IMR-90 (cell line): ENCODE measurements at regions not wholly inside any gene's neighbourhood (a gene's known extent, or its start where the extent isn't known, plus 50 kb on each side); places are given as distances from the start of the nearest gene placed in this dataset.

Experiments
- ATAC-seq: fragments of 200-7000 bp; cut with Tn5 transposase; 2 replicates; pipeline ENCODE4 v1.9.1; 2020; ENCODE audit warnings: low read depth, mild to moderate bottlenecking, moderate library complexity
- BruUV-seq: library from RNA; stranded (reverse); fragments of 400-500 nt; replicated peaks from 2 replicates; lab custom pipeline; 2021; lab: Mats Ljungman, UMichigan
- CTCF ChIA-PET: fragments of 300-600 bp; formaldehyde crosslinking; extraction: SDS; loops from one replicate; lab custom pipeline; 2021; ENCODE audit warnings: antibody characterized with exemption; lab: Yijun Ruan, JAX
- POLR2A ChIA-PET: fragments of 300-600 bp; sonication (Branson Sonifier 250); formaldehyde crosslinking; loops from one replicate; lab custom pipeline; 2022; ENCODE audit warnings: antibody characterized with exemption; ENCODE audit not compliant: unreplicated experiment; lab: Charles Lee
- DNase-seq: peaks from one replicate; pipeline ENCODE4 v3.0.0; 2013
- H2AFZ ChIP-seq: replicated peaks from 2 replicates; pipeline ENCODE3; 2013; ENCODE audit warnings: low read length, mild to moderate bottlenecking; ENCODE audit not compliant: poor library complexity
- H2AK5ac ChIP-seq: 2 replicates; pipeline ENCODE4 v1.6.1; 2013; ENCODE audit warnings: low read depth, low read length, inconsistent platforms
- H2AK9ac ChIP-seq: replicated peaks from 2 replicates; pipeline ENCODE3; 2013; ENCODE audit warnings: mild to moderate bottlenecking, low read depth, low read length, moderate library complexity; ENCODE audit not compliant: poor library complexity
- H2BK120ac ChIP-seq: 2 replicates; pipeline ENCODE4 v1.6.1; 2013; ENCODE audit warnings: low read depth, low read length, inconsistent platforms
- H2BK15ac ChIP-seq: 3 replicates; pipeline ENCODE4 v1.6.1; 2013; ENCODE audit warnings: low read depth, low read length, inconsistent platforms
- H2BK20ac ChIP-seq: 2 replicates; pipeline ENCODE4 v1.6.1; 2013; ENCODE audit warnings: low read depth, mild to moderate bottlenecking, inconsistent platforms, low read length, moderate library complexity
- H2BK5ac ChIP-seq: 2 replicates; pipeline ENCODE4 v1.6.1; 2013; ENCODE audit warnings: mild to moderate bottlenecking, low read depth, low read length, inconsistent platforms; ENCODE audit not compliant: poor library complexity, severe bottlenecking
- H3K14ac ChIP-seq: replicated peaks from 2 replicates; pipeline ENCODE4 v1.6.1; 2013; ENCODE audit warnings: low read depth, low read length, inconsistent platforms
- H3K18ac ChIP-seq: 2 replicates; pipeline ENCODE4 v1.6.1; 2013; ENCODE audit warnings: low read depth, low read length, control low read depth
- H3K23ac ChIP-seq: 2 replicates; pipeline ENCODE4 v1.6.1; 2013; ENCODE audit warnings: low read depth, low read length, inconsistent platforms
- H3K27ac ChIP-seq: 2 replicates; pipeline ENCODE4 v1.5.1; 2013; ENCODE audit warnings: mild to moderate bottlenecking, control low read depth, low read length; ENCODE audit not compliant: insufficient read depth
- H3K27me3 ChIP-seq: 2 replicates; pipeline ENCODE4 v1.6.1; 2013; ENCODE audit warnings: low read length; ENCODE audit not compliant: control insufficient read depth, insufficient read depth
- H3K36me3 ChIP-seq: 2 replicates; pipeline ENCODE4 v1.6.1; 2013; ENCODE audit warnings: low read length, mixed read lengths; ENCODE audit not compliant: control insufficient read depth, insufficient read depth
- H3K4ac ChIP-seq: 2 replicates; pipeline ENCODE4 v1.6.1; 2013; ENCODE audit warnings: low read depth, low read length, inconsistent platforms
- H3K4me1 ChIP-seq: 2 replicates; pipeline ENCODE4 v1.6.1; 2013; ENCODE audit warnings: low read length, mixed read lengths; ENCODE audit not compliant: control insufficient read depth, insufficient read depth
- H3K4me2 ChIP-seq: 2 replicates; pipeline ENCODE4 v1.6.1; 2013; ENCODE audit warnings: low read depth, mild to moderate bottlenecking, control low read depth, low read length, moderate library complexity
- H3K4me3 ChIP-seq: 2 replicates; pipeline ENCODE4 v1.5.1; 2013; ENCODE audit warnings: low read depth, mild to moderate bottlenecking, control low read depth, low read length, moderate library complexity; ENCODE audit not compliant: insufficient read depth
- H3K56ac ChIP-seq: 2 replicates; pipeline ENCODE4 v1.6.1; 2013; ENCODE audit warnings: low read length, inconsistent platforms; ENCODE audit not compliant: insufficient read depth; ENCODE audit errors: extremely low read depth
- H3K79me1 ChIP-seq, 2 experiments: 2 replicates each; pipeline ENCODE4 v1.6.1; 2013; ENCODE audit warnings: low read length in 2 of 2, inconsistent platforms in 1 of 2, low read depth in 1 of 2
- H3K9ac ChIP-seq: 2 replicates; pipeline ENCODE4 v1.6.1; 2013; ENCODE audit warnings: low read depth, low read length, control low read depth
- H3K9me1 ChIP-seq: 2 replicates; pipeline ENCODE4 v1.6.1; 2013; ENCODE audit warnings: low read length, inconsistent platforms; ENCODE audit not compliant: insufficient read depth
- H3K9me3 ChIP-seq: 2 replicates; pipeline ENCODE4 v1.6.1; 2013; ENCODE audit warnings: low read length; ENCODE audit not compliant: control insufficient read depth, insufficient read depth
- H4K20me1 ChIP-seq: 2 replicates; pipeline ENCODE4 v1.6.1; 2013; ENCODE audit warnings: low read length, inconsistent platforms; ENCODE audit not compliant: insufficient read depth
- H4K5ac ChIP-seq: 2 replicates; pipeline ENCODE4 v1.6.1; 2013; ENCODE audit warnings: mild to moderate bottlenecking, low read depth, low read length, control low read depth
- H4K8ac ChIP-seq, 2 experiments: 2 replicates each; pipeline ENCODE4 v1.6.1; 2013; ENCODE audit warnings: low read depth in 2 of 2, low read length in 2 of 2, control low read depth in 1 of 2, inconsistent platforms in 1 of 2
- H4K91ac ChIP-seq: 2 replicates; pipeline ENCODE4 v1.6.1; 2013; ENCODE audit warnings: low read depth, low read length, inconsistent platforms; ENCODE audit not compliant: insufficient read depth
- CEBPB ChIP-seq: IDR thresholded peaks from 2 replicates; pipeline ENCODE4 v1.6.1; 2012; ENCODE audit warnings: low read depth, low read length, improper control_type of control experiment
- CHD1 ChIP-seq: IDR thresholded peaks from 2 replicates; pipeline ENCODE4 v1.6.1; 2012; ENCODE audit warnings: low read depth, low read length, improper control_type of control experiment
- FOS ChIP-seq: fragments of 150-350 bp; IDR thresholded peaks from 2 replicates; pipeline ENCODE4 v1.6.1; 2016; ENCODE audit warnings: low read depth, low read length
- MAFK ChIP-seq: IDR thresholded peaks from 2 replicates; pipeline ENCODE4 v1.6.1; 2012; ENCODE audit warnings: low read depth, low read length, improper control_type of control experiment
- RAD21 ChIP-seq: IDR thresholded peaks from 2 replicates; pipeline ENCODE4 v1.6.1; 2012; ENCODE audit warnings: low read length, improper control_type of control experiment
- RFX5 ChIP-seq: IDR thresholded peaks from 2 replicates; pipeline ENCODE4 v1.8.0; 2012; ENCODE audit warnings: low read depth, mild to moderate bottlenecking, low read length, moderate library complexity
- WGBS, 2 experiments: methylation state at CpG; one replicate each; pipeline versions ENCODE4 v1.1.5 to v1.1.7; 2013; ENCODE audit warnings: missing lambda C conversion rate in 2 of 2; ENCODE audit not compliant: insufficient read length in 1 of 2; ENCODE audit errors: extremely low coverage in 2 of 2; 5-methylcytosine and 5-hydroxymethylcytosine counted together
- dilution Hi-C: fragments of 300-500 bp; cut with HindIII; formaldehyde crosslinking; loops from one replicate; pipeline ENCODE4 v1.14.3; 2018; ENCODE audit warnings: low sequenced_read_pairs; ENCODE audit not compliant: unreplicated experiment
- in situ Hi-C: fragments of 300-500 bp; cut with MboI; formaldehyde crosslinking; loops from 3 replicates; pipeline ENCODE4 v1.14.3; 2019; ENCODE audit warnings: low sequenced_read_pairs, inconsistent platforms, mixed read lengths
- intact Hi-C: fragments of 100-400 bp; cut with micrococcal nuclease; formaldehyde crosslinking; loops from 2 replicates; pipeline ENCODE4 v1.10.0; 2022
- TF ChIP-seq, protein P1 (sequence below): fragments of 150-350 bp; IDR thresholded peaks from 2 replicates; pipeline ENCODE4 v1.6.1; 2016; ENCODE audit warnings: low read depth, mild to moderate bottlenecking, low read length, moderate library complexity, borderline replicate concordance

DNA sequence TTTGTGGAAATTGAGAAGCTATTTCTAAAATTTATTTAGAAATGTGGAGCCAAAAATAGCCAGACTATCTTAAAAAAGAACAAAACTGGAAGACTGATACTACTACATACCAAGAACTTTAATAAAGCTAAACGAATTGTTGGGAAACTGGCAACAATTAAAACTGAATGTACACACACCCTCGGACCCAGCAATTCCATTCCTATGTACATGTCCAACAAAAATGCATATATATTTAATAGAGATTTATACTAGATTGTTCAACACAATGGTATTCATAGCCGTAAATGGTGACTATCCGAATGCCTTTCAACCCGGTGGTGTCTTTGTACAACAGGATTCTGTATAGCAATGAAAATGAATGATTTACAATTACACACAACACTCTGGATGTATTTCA lies 136.5 kb upstream of the RASGRP1 start:
- CTCF ChIA-PET: interaction anchor here (1.0 kb wide), 1 partner anchor 10 kb away, joined by 6 read pairs; no protein-coding TSS in a partner anchor
- no peak overlapping the region for H2AFZ ChIP-seq
- H3K27ac ChIP-seq: no peak overlapping the region
- no peaks in the 10 kb centered on the region; the same call in 1 of the 2 replicates for H3K9me1 ChIP-seq
- TF ChIP-seq FOS: no peak
- TF ChIP-seq, protein P1, sequence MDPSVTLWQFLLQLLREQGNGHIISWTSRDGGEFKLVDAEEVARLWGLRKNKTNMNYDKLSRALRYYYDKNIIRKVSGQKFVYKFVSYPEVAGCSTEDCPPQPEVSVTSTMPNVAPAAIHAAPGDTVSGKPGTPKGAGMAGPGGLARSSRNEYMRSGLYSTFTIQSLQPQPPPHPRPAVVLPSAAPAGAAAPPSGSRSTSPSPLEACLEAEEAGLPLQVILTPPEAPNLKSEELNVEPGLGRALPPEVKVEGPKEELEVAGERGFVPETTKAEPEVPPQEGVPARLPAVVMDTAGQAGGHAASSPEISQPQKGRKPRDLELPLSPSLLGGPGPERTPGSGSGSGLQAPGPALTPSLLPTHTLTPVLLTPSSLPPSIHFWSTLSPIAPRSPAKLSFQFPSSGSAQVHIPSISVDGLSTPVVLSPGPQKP: no peak
- TF ChIP-seq CHD1: no peak
- no peak for TF ChIP-seq RFX5
- TF ChIP-seq CEBPB: no peak
- no peak for TF ChIP-seq RAD21
- no peak for TF ChIP-seq MAFK
- 0 out of 2 replicates have a peak, but pooled peaks cover 2% of the 10 kb centered on the region for H3K9me3 ChIP-seq
- peak overlapping the region; percentile 2; the same call in 1 of the 2 replicates for H3K18ac ChIP-seq
- no peaks in the 10 kb centered on the region for H3K79me1 ChIP-seq
- DNase-seq (peak; percentile 26), ATAC-seq (peak; percentile 13)
- H4K91ac ChIP-seq: no peak overlapping the region
- H3K4me2 ChIP-seq: no peak overlapping the region
- POLR2A ChIA-PET: no interaction called here
- H3K14ac ChIP-seq: no peak overlapping the region
- H4K20me1 ChIP-seq: no peaks in the 10 kb centered on the region
- WGBS, 2 experiments: no CpG with 5 or more reads among the region's 5 CpGs
- dilution Hi-C loops (no loop called here), in situ Hi-C loops (loop anchor here (25.0 kb wide), 1 partner anchor 611 kb away; no protein-coding TSS in a partner anchor), intact Hi-C loops (loop anchor here (10.0 kb wide), 1 partner anchor 1084 kb away; the partner anchor contains the start of gene FSIP1)
- H3K27me3 ChIP-seq: no peaks in the 10 kb centered on the region
- H3K36me3 ChIP-seq: no peaks in the 10 kb centered on the region
- BruUV-seq: no TSS peak
- H2BK20ac ChIP-seq: no peak overlapping the region
- H2BK120ac ChIP-seq: no peak overlapping the region
- peaks cover 17% of the 10 kb centered on the region for H3K4me1 ChIP-seq
- H3K4ac ChIP-seq: no peak overlapping the region
- H2BK15ac ChIP-seq: no peak overlapping the region
- H3K56ac ChIP-seq: no peak overlapping the region
- no peak overlapping the region for H4K8ac ChIP-seq
- no peak overlapping the region for H3K4me3 ChIP-seq
- H4K5ac ChIP-seq: no peak overlapping the region
- no peak overlapping the region for H2AK9ac ChIP-seq
- no peak overlapping the region for H3K23ac ChIP-seq
- peak overlapping the region; percentile 59 for H2BK5ac ChIP-seq
- H3K9ac ChIP-seq: no peak overlapping the region
- no peak overlapping the region for H2AK5ac ChIP-seq
